ENCODE measurements at regions not wholly inside any gene's neighbourhood (a gene's known extent, or its start where the extent isn't known, plus 50 kb on each side); places are given as distances from the start of the nearest gene placed in this dataset.

GRCh38 chr14:87321548-87321947 is 671.4 kb downstream of the GALC start (continued):
- no peak for TF ChIP-seq ZNF687 (IDR thresholded peaks at IDR 0.05)

DNA sequence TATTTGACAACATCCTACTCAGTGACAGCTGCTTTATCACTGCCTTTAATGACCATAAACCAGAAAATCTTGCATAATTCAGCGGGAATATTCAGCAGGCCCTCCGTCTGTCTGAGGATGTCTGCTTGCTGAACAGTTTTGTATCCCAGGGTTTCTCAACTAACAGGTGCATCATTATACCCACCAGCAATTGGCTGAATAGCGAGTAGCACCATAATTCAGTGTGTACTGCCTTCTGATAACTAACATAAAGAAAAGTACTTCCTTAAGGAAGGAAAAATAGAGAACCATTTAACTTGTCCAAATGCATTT is 680.1 kb downstream of the GALC start:
- Histone ChIP-seq H3K36me3 (ENCODE audit: control insufficient read depth in 2 of 2, insufficient read depth in 2 of 2, low read length in 1 of 2) (no peaks in the 10 kb centered on the region), H3K27me3 (replicated peaks in 1 of 2; ENCODE audit: control insufficient read depth in 2 of 2, insufficient read depth in 2 of 2, low read length in 1 of 2) (no peaks in the 10 kb centered on the region), H3K4me3 (no peak overlapping the region), H3K9me3 (replicated peaks; ENCODE audit: control insufficient read depth, insufficient read depth, low read length) (no peaks in the 10 kb centered on the region), H4K20me1 (ENCODE audit: control insufficient read depth, insufficient read depth) (no peaks in the 10 kb centered on the region), H2AFZ (ENCODE audit: control insufficient read depth, low read depth, low read length) (no peak overlapping the region), H3K79me2 (ENCODE audit: control insufficient read depth, insufficient read depth, low read length) (no peaks in the 10 kb centered on the region), H3K27ac (ENCODE audit: control insufficient read depth, insufficient read depth) (no peak overlapping the region), H3K4me1 (ENCODE audit: control insufficient read depth, insufficient read depth, low read length) (no peaks in the 10 kb centered on the region), H3K9ac (ENCODE audit: control insufficient read depth, insufficient read depth, low read length) (no peak overlapping the region), H3K4me2 (ENCODE audit: control insufficient read depth, insufficient read depth) (no peak overlapping the region)
- intact Hi-C loops (cut with micrococcal nuclease; ENCODE audit: unreplicated experiment) (no loop called here), in situ Hi-C loops (cut with MboI) (no loop called here)
- DNase-seq (ENCODE audit: low read depth, low spot score) (no peak), FAIRE-seq (no peak), ATAC-seq (no peak)
- 25% methylated on average over 3 of the region's 3 CpGs for WGBS (ENCODE audit: insufficient coverage, insufficient replicate concordance, low lambda C conversion rate, missing lambda C conversion rate)
- ChIA-PET POLR2A (no interaction called here), RAD21 (ENCODE audit: unreplicated experiment) (no interaction called here), SMC1A (ENCODE audit: uncharacterized antibody, unreplicated experiment) (no interaction called here), CTCF (interaction anchor here (0.9 kb wide), 1 partner anchor 10 kb away, joined by 6 read pairs; no protein-coding TSS in a partner anchor)
- BruUV-seq (replicated peaks): no TSS peak
- no peak for TF ChIP-seq ZBTB11 (CRISPR knock-in tag; IDR thresholded peaks at IDR 0.05)
- TF ChIP-seq SIN3A (IDR thresholded peaks at IDR 0.05; ENCODE audit: low read depth, low read length): no peak
- TF ChIP-seq NR2F1 (conservative IDR thresholded peaks at IDR 0.05): no peak
- no peak for TF ChIP-seq JUNB (IDR thresholded peaks at IDR 0.05)
- no peak for TF ChIP-seq RELA (IDR thresholded peaks at IDR 0.05; ENCODE audit: borderline replicate concordance, partially characterized antibody)
- TF ChIP-seq HDAC6 (IDR thresholded peaks at IDR 0.05; ENCODE audit: unreplicated experiment): no peak
- no peak for TF ChIP-seq JUND (IDR thresholded peaks at IDR 0.05; ENCODE audit: low read depth, low read length)
- no peak for TF ChIP-seq NBN (IDR thresholded peaks at IDR 0.05)
- TF ChIP-seq BCL11A (IDR thresholded peaks at IDR 0.05; ENCODE audit: low read depth, low read length): no peak
- no peak for TF ChIP-seq CREB1 (IDR thresholded peaks at IDR 0.05; ENCODE audit: low read depth)
- TF ChIP-seq E2F4 (IDR thresholded peaks at IDR 0.05; ENCODE audit: low read depth, low read length): no peak
- TF ChIP-seq MXI1 (IDR thresholded peaks at IDR 0.05; ENCODE audit: low read depth, low read length): no peak
- no peak for TF ChIP-seq GABPA (IDR thresholded peaks at IDR 0.05; ENCODE audit: low read depth)
